ENCODE measurements at regions not wholly inside any gene's neighbourhood (a gene's known extent, or its start where the extent isn't known, plus 50 kb on each side); places are given as distances from the start of the nearest gene placed in this dataset.

DNA sequence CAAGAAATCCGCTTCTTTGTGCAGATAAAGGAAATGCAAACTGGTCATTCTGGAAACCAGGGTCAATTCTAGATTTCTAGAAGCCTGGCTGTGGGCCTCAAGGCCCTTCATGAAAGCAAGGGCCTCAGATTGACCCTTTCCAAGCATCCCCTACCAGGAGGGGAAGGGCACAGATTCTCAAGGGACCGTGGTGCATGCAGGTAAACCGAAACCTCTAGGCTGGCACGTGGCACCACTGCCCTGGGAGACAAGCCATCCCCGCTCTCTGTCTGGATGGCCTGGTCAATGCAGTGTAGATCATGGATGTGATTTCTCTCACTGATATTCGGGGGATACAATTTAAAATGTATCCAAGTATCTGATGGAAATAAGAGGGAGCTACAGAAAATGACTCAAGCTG, 69.4 kb downstream of the TOMM20 start:
- no peaks in the 10 kb centered on the region for H3K36me3 ChIP-seq (ENCODE audit: insufficient read depth, low read length)
- TF ChIP-seq EZH2 (IDR thresholded peaks at IDR 0.05; ENCODE audit: borderline replicate concordance, low read length) (no peak), CTCF (IDR thresholded peaks at IDR 0.05; ENCODE audit: low read length) (no peak)
- no peak overlapping the region for H3K4me2 ChIP-seq (ENCODE audit: low read length)
- H3K9me3 ChIP-seq (ENCODE audit: low read length): no peaks in the 10 kb centered on the region
- no peaks in the 10 kb centered on the region for H3K9me2 ChIP-seq (ENCODE audit: low read depth, low read length)
- peaks cover 13% of the 10 kb centered on the region for H3K4me1 ChIP-seq (ENCODE audit: insufficient read depth, low read length, severe bottlenecking)
- H4K20me1 ChIP-seq (ENCODE audit: insufficient read depth, low read length): no peaks in the 10 kb centered on the region
- no peak overlapping the region for H3K27ac ChIP-seq (ENCODE audit: low read depth, low read length, poor library complexity, severe bottlenecking)
- no peaks in the 10 kb centered on the region for H3K79me2 ChIP-seq (ENCODE audit: insufficient read depth, low read length)
- H3K27me3 ChIP-seq (ENCODE audit: insufficient read depth, low read length): no peaks in the 10 kb centered on the region
- no peaks in the 10 kb centered on the region; the same call in 1 of the 2 replicates for H3F3A ChIP-seq (ENCODE audit: insufficient read depth, low read length)
- no peak overlapping the region for H3K4me3 ChIP-seq (ENCODE audit: low read depth, low read length, poor library complexity, severe bottlenecking)
- H2AFZ ChIP-seq (ENCODE audit: low read length): no peak overlapping the region
- no peak overlapping the region for H3K9ac ChIP-seq (ENCODE audit: low read length)

GRCh38 chr1:235058695-235059094, 69.9 kb downstream of the TOMM20 start:
- Histone ChIP-seq H4K20me1 (ENCODE audit: insufficient read depth, low read length) (no peaks in the 10 kb centered on the region), H2AFZ (ENCODE audit: low read length) (no peak overlapping the region), H3F3A (ENCODE audit: insufficient read depth, low read length) (no peaks in the 10 kb centered on the region; the same call in 1 of the 2 replicates), H3K4me3 (ENCODE audit: low read depth, low read length, poor library complexity, severe bottlenecking) (no peak overlapping the region), H3K4me2 (ENCODE audit: low read length) (no peak overlapping the region), H3K9me3 (ENCODE audit: low read length) (no peaks in the 10 kb centered on the region), H3K79me2 (ENCODE audit: insufficient read depth, low read length) (no peaks in the 10 kb centered on the region), H3K4me1 (ENCODE audit: insufficient read depth, low read length, severe bottlenecking) (peaks cover 11% of the 10 kb centered on the region), H3K9me2 (ENCODE audit: low read depth, low read length) (no peaks in the 10 kb centered on the region), H3K27ac (ENCODE audit: low read depth, low read length, poor library complexity, severe bottlenecking) (no peak overlapping the region), H3K27me3 (ENCODE audit: insufficient read depth, low read length) (no peaks in the 10 kb centered on the region), H3K36me3 (ENCODE audit: insufficient read depth, low read length) (no peaks in the 10 kb centered on the region), H3K9ac (ENCODE audit: low read length) (no peak overlapping the region)
- no peak for TF ChIP-seq CTCF (IDR thresholded peaks at IDR 0.05; ENCODE audit: low read length)
- TF ChIP-seq EZH2 (IDR thresholded peaks at IDR 0.05; ENCODE audit: borderline replicate concordance, low read length): no peak

DNA sequence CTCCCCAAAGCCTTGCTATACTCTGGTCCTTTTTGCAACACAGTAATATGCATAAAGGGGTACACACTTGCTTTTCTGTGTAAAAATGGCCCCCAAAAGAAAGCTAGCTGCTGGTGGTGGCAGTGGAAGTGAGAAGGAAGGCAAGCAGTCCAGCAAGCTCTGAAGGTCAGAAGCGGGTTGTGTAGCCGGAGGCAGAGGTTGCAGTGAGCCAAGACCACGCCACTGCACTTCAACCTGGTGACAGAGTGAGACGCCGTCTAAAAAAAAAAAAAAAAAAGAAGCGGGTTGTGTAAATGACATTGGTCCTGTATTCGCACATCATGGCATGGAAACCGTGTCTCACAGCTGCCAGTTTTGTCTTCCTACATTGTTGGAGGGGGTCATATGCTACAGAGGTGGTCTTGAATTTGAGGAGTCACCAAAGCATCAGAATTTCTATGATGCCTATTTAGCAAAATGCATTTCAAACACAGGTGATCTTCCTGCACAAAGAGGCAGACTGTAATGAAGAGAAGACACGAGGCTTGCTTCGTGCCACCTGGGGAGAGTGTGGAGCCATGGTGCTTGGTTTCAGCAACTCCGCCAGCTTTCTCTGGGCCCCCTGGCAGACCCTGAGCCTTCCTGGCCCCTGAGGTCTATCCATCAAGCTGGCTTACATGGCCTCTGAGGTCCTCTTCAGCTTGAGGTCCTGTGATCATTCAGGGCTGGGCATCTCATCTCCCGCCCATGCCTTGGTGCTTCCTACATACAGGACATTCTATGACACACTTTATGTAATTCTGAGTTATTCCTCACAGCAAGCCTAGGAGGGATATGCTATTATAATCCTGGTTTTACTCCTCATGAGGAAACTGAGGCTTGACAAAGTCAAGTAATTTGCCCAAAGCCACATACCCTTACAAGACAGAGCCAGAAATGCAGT, 71.0 kb downstream of the TOMM20 start:
- H3K4me2 ChIP-seq (ENCODE audit: low read length): no peak overlapping the region
- no peaks in the 10 kb centered on the region for H3K79me2 ChIP-seq (ENCODE audit: insufficient read depth, low read length)
- TF ChIP-seq CTCF (IDR thresholded peaks at IDR 0.05; ENCODE audit: low read length) (no peak), EZH2 (IDR thresholded peaks at IDR 0.05; ENCODE audit: borderline replicate concordance, low read length) (no peak)
- H3K9ac ChIP-seq (ENCODE audit: low read length): no peak overlapping the region
- no peaks in the 10 kb centered on the region for H3K36me3 ChIP-seq (ENCODE audit: insufficient read depth, low read length)
- no peak overlapping the region for H3K4me3 ChIP-seq (ENCODE audit: low read depth, low read length, poor library complexity, severe bottlenecking)
- H3F3A ChIP-seq (ENCODE audit: insufficient read depth, low read length): no peaks in the 10 kb centered on the region; the same call in 1 of the 2 replicates
- H3K4me1 ChIP-seq (ENCODE audit: insufficient read depth, low read length, severe bottlenecking): peaks cover 6% of the 10 kb centered on the region
- H2AFZ ChIP-seq (ENCODE audit: low read length): no peak overlapping the region
- H3K27me3 ChIP-seq (ENCODE audit: insufficient read depth, low read length): no peaks in the 10 kb centered on the region
- H3K27ac ChIP-seq (ENCODE audit: low read depth, low read length, poor library complexity, severe bottlenecking): no peak overlapping the region
- H3K9me3 ChIP-seq (ENCODE audit: low read length): no peaks in the 10 kb centered on the region
- no peaks in the 10 kb centered on the region for H3K9me2 ChIP-seq (ENCODE audit: low read depth, low read length)
- H4K20me1 ChIP-seq (ENCODE audit: insufficient read depth, low read length): no peaks in the 10 kb centered on the region
